ENCODE measurements at regions not wholly inside any gene's neighbourhood (a gene's known extent, or its start where the extent isn't known, plus 50 kb on each side); places are given as distances from the start of the nearest gene placed in this dataset.
"Not testable (repeated sequence)": the region's sequence is repeated elsewhere in the genome, so short reads cannot be mapped to it uniquely, and the experiment has no call there.

DNA sequence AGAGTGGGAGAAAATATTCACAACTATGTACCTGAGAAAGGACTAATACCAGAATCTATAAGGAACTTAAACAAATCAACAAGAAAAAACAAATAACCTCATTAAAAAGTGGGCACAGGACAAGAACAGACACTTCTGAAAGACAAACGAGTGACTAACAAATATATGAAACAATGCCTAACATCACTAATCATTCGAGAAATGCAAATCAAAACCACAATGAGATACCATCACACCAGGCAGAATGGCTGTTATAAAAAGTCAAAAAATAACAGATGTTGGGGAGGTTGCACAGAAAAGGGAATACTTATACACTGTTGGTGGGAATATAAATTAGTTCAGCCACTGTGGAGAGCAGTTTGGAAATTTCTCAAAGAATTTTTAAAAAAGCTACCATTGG is 83.5 kb upstream of the WSCD1 start:
- no peak for DNase-seq (ENCODE audit: extremely low spot score in 2 of 2)
- no peak overlapping the region for H3K27ac ChIP-seq
- H3K36me3 ChIP-seq = no peaks in the 10 kb centered on the region
- H3K9me3 ChIP-seq = no peaks in the 10 kb centered on the region
- H3K4me1 ChIP-seq = no peaks in the 10 kb centered on the region
- no peaks in the 10 kb centered on the region for H3K27me3 ChIP-seq
- no peak overlapping the region for H3K4me3 ChIP-seq
- intact Hi-C loops (cut with DNase I) = no loop called here
- TF ChIP-seq, protein P1, sequence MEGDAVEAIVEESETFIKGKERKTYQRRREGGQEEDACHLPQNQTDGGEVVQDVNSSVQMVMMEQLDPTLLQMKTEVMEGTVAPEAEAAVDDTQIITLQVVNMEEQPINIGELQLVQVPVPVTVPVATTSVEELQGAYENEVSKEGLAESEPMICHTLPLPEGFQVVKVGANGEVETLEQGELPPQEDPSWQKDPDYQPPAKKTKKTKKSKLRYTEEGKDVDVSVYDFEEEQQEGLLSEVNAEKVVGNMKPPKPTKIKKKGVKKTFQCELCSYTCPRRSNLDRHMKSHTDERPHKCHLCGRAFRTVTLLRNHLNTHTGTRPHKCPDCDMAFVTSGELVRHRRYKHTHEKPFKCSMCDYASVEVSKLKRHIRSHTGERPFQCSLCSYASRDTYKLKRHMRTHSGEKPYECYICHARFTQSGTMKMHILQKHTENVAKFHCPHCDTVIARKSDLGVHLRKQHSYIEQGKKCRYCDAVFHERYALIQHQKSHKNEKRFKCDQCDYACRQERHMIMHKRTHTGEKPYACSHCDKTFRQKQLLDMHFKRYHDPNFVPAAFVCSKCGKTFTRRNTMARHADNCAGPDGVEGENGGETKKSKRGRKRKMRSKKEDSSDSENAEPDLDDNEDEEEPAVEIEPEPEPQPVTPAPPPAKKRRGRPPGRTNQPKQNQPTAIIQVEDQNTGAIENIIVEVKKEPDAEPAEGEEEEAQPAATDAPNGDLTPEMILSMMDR (IDR thresholded peaks at IDR 0.05) = no peak
- TF ChIP-seq POLR2AphosphoS5 (IDR thresholded peaks at IDR 0.05; ENCODE audit: insufficient read depth in 1 of 2, low read depth in 1 of 2) (no peak), POLR2A (IDR thresholded peaks at IDR 0.05) (no peak)

DNA sequence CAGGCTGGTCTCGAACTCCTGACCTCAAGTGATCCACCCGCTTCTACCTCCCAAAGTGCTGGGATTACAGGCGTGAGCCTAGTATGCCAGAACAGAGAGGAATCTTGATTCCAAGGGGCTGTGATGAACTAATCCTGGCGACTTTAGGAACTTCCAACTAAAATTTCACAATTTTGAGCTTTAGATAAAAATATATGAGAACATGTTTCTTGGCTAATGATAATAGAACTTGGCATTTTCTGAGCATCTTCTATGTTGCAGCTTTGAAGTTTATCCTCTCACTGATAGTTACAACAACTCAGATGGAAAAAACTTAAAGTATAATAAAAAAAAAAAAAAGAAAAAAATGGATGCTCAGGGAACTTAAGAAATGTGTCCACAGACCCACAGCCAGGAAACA is 69.8 kb upstream of the WSCD1 start:
- no peak overlapping the region for H3K27ac ChIP-seq
- no peaks in the 10 kb centered on the region for H3K36me3 ChIP-seq
- no peak for TF ChIP-seq POLR2A (IDR thresholded peaks at IDR 0.05)
- H3K9me3 ChIP-seq = no peaks in the 10 kb centered on the region
- intact Hi-C loops (cut with DNase I) = no loop called here
- DNase-seq (ENCODE audit: extremely low spot score in 2 of 2) = no peak
- no peaks in the 10 kb centered on the region for H3K27me3 ChIP-seq
- no peak overlapping the region for H3K4me3 ChIP-seq
- no peaks in the 10 kb centered on the region for H3K4me1 ChIP-seq

DNA sequence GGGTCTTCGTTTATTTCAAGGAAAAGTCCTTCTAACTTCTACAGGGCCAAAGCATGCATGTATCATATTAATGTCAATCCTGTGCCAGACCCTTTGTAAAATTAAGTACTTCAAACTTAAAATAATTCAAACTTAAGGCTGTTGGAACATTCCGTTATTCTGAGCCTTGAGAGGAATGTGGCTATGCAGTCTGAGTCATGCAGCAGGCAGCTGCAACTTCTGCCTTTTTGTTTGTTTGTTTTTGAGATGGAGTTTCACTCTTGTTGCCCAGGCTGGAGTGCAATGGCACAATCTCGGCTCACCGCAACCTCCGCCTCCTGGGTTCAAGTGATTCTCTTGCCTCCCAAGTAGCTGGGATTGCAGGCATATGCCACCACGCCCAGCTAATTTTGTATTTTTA is 67.0 kb upstream of the WSCD1 start:
- intact Hi-C loops (cut with DNase I); H3K27ac ChIP-seq; H3K36me3 ChIP-seq; DNase-seq (ENCODE audit: extremely low spot score in 2 of 2); H3K4me3 ChIP-seq; H3K9me3 ChIP-seq; H3K27me3 ChIP-seq; H3K4me1 ChIP-seq: not testable (repeated sequence)

DNA sequence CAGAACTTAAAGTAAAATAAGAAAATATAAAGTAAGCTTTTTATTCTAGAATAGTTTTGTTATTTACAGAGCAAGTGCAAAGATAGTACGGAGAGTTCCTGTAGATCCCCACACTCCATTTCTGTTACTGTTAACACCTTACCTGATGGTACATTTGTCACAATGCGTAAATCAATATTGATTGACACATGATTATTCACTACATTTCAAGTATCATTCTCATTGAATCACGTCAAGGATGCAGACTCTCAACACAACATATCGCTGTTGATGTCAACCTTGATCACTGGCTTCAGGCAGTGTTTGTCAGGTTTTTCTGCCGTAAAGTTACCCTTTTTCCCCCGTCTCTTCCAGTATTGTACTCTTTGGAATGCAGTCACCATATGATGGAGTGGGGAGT is 64.2 kb upstream of the WSCD1 start:
- Histone ChIP-seq H3K9me3 (no peaks in the 10 kb centered on the region), H3K36me3 (no peaks in the 10 kb centered on the region), H3K4me1 (no peaks in the 10 kb centered on the region), H3K27me3 (no peaks in the 10 kb centered on the region), H3K27ac (no peak overlapping the region), H3K4me3 (no peak overlapping the region)
- intact Hi-C loops (cut with DNase I) = no loop called here
- DNase-seq (ENCODE audit: extremely low spot score in 2 of 2) = no peak
- TF ChIP-seq, protein P1 (IDR thresholded peaks at IDR 0.05) = no peak
- no peak for TF ChIP-seq POLR2A (IDR thresholded peaks at IDR 0.05)
- TF ChIP-seq POLR2AphosphoS5 (IDR thresholded peaks at IDR 0.05; ENCODE audit: insufficient read depth in 1 of 2, low read depth in 1 of 2) = no peak

DNA sequence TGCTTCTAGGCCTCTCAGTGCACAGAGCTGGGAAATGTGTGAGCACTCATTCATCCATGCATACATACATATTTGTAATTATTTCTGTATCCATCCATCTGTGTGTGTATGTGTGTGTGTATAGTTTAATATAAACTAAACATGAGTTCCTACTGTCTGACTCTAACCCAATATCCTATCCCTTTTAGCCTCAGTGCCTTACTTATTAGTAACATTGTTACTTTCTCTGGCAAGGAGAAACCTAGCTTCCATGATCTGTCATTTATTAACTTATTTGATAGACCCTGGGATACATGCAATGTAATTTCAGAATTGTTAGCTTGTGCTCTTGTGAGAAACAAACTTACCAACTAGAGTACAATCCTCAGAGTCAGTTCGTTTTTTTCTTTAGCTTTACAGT is 59.0 kb upstream of the WSCD1 start:
- H3K4me1 ChIP-seq = no peaks in the 10 kb centered on the region
- H3K36me3 ChIP-seq = no peaks in the 10 kb centered on the region
- H3K27me3 ChIP-seq = no peaks in the 10 kb centered on the region
- no peak overlapping the region for H3K4me3 ChIP-seq
- TF ChIP-seq POLR2A (IDR thresholded peaks at IDR 0.05) (no peak), POLR2AphosphoS5 (IDR thresholded peaks at IDR 0.05; ENCODE audit: insufficient read depth in 1 of 2, low read depth in 1 of 2) (no peak)
- TF ChIP-seq, protein P1 (IDR thresholded peaks at IDR 0.05) = no peak
- intact Hi-C loops (cut with DNase I) = no loop called here
- H3K27ac ChIP-seq = no peak overlapping the region
- no peaks in the 10 kb centered on the region for H3K9me3 ChIP-seq
- DNase-seq (ENCODE audit: extremely low spot score in 2 of 2) = no peak

DNA sequence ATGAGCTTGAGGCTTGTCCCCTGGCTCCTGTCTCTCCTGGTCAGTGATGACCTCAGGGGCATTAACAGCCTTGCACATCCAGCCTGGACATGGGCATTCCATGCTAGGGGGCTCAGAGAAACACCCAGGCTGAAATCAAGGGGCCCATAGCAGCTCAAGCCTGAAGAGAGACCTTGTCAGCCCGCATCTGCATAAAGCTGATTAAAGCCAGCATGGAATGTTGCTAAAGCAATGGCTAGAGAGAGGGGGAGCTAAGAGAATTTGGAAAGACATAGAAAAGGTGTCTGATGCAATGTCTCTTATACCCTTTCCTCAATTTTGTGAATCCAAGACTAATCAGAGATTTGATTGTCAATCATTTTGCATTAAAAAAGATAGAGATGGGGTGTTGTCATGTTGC is 51.4 kb upstream of the WSCD1 start:
- Histone ChIP-seq H3K27me3 (no peaks in the 10 kb centered on the region), H3K27ac (no peak overlapping the region), H3K36me3 (no peaks in the 10 kb centered on the region), H3K4me1 (no peaks in the 10 kb centered on the region), H3K9me3 (no peaks in the 10 kb centered on the region), H3K4me3 (no peak overlapping the region)
- DNase-seq (ENCODE audit: extremely low spot score in 2 of 2) = no peak
- intact Hi-C loops (cut with DNase I) = no loop called here
- no peak for TF ChIP-seq POLR2AphosphoS5 (IDR thresholded peaks at IDR 0.05; ENCODE audit: insufficient read depth in 1 of 2, low read depth in 1 of 2)
- TF ChIP-seq POLR2A (IDR thresholded peaks at IDR 0.05) = no peak
- TF ChIP-seq, protein P1 (IDR thresholded peaks at IDR 0.05) = no peak
